CD4-positive, CD25-positive, alpha-beta regulatory T cell (primary cell): ENCODE measurements at regions not wholly inside any gene's neighbourhood (a gene's known extent, or its start where the extent isn't known, plus 50 kb on each side); places are given as distances from the start of the nearest gene placed in this dataset.
A peak's percentile ranks its signal among the peaks of the same experiment; 100 is the strongest.
"Not testable (repeated sequence)": the region's sequence is repeated elsewhere in the genome, so short reads cannot be mapped to it uniquely, and the experiment has no call there.

ENCODE experiments used
- ATAC-seq, 2 donors: fragments of 150-1000 bp; cut with Tn5 transposase; one replicate each; pipeline ENCODE4 v1.10.0; 2021; ENCODE audit warnings: low read depth in 2 of 2, moderate number of reproducible peaks in 2 of 2, moderate library complexity in 1 of 2
- DNase-seq, 3 donors: peaks; one replicate each; pipeline versions ENCODE4 v3.0.0 to v3.0.0-alpha.2; 2012 to 2022; ENCODE audit warnings: mixed read lengths in 1 of 3
- H3K27ac ChIP-seq: one replicate; pipeline ENCODE4 v1.7.0; 2013; ENCODE audit warnings: mild to moderate bottlenecking, low read length; ENCODE audit not compliant: insufficient read depth, poor library complexity, severe bottlenecking
- H3K27me3 ChIP-seq: one replicate; pipeline ENCODE4 v1.7.0; 2013; ENCODE audit warnings: low read length; ENCODE audit not compliant: control insufficient read depth, insufficient read depth
- H3K36me3 ChIP-seq: one replicate; pipeline ENCODE4 v1.7.0; 2013; ENCODE audit warnings: mild to moderate bottlenecking, low read length, moderate library complexity; ENCODE audit not compliant: control insufficient read depth, insufficient read depth
- H3K4me1 ChIP-seq: 2 replicates; pipeline ENCODE4 v1.7.0; 2013; ENCODE audit warnings: mild to moderate bottlenecking, low read length; ENCODE audit not compliant: insufficient read depth, control insufficient read depth, poor library complexity, severe bottlenecking
- H3K4me3 ChIP-seq: one replicate; pipeline ENCODE4 v1.7.0; 2013; ENCODE audit warnings: low read depth, mild to moderate bottlenecking, low read length, moderate library complexity
- H3K9me3 ChIP-seq, 2 experiments: 1 replicate in 1 of 2; 2 replicates in 1 of 2; pipeline ENCODE4 v1.7.0; 2013; ENCODE audit warnings: low read length in 2 of 2, mild to moderate bottlenecking in 1 of 2, moderate library complexity in 1 of 2; ENCODE audit not compliant: control insufficient read depth in 2 of 2
- H3K27ac Mint-ChIP-seq, 3 donors: one replicate each; pipeline ENCODE4 v1.8.0; 2020 to 2022; ENCODE audit warnings: mild to moderate bottlenecking in 3 of 3, mixed read lengths in 3 of 3, moderate library complexity in 2 of 3
- H3K27me3 Mint-ChIP-seq: one replicate; pipeline ENCODE4 v1.8.0; 2022; ENCODE audit warnings: mild to moderate bottlenecking, mixed read lengths
- H3K36me3 Mint-ChIP-seq: one replicate; pipeline ENCODE4 v1.8.0; 2020; ENCODE audit warnings: mixed read lengths
- H3K4me1 Mint-ChIP-seq, 4 donors: one replicate each; pipeline ENCODE4 v1.8.0; 2020 to 2022; ENCODE audit warnings: mixed read lengths in 4 of 4, mild to moderate bottlenecking in 1 of 4
- H3K4me3 Mint-ChIP-seq, 4 donors: one replicate each; pipeline ENCODE4 v1.8.0; 2020 to 2022; ENCODE audit warnings: mild to moderate bottlenecking in 4 of 4, mixed read lengths in 4 of 4, moderate library complexity in 3 of 4
- H3K9me3 Mint-ChIP-seq, 7 donors: one replicate each; pipeline ENCODE4 v1.8.0; 2020 to 2022; ENCODE audit warnings: mixed read lengths in 7 of 7, mild to moderate bottlenecking in 3 of 7, moderate library complexity in 2 of 7

GRCh38 chr3:195656091-195656490, 64.7 kb upstream of the MUC20 start:
- Mint-ChIP-seq H3K4me3 (peak overlapping the region; percentile 32 to 90 (median 72)), H3K4me1 (peaks cover 0 to 13% (median 8%) of the 10 kb centered on the region in 4 donors)
- not testable (repeated sequence) for H3K36me3 Mint-ChIP-seq, H3K36me3 ChIP-seq, ATAC-seq, H3K9me3 ChIP-seq, H3K27ac Mint-ChIP-seq, H3K27me3 Mint-ChIP-seq, DNase-seq, H3K27me3 ChIP-seq, H3K9me3 Mint-ChIP-seq, H3K4me3 ChIP-seq, H3K4me1 ChIP-seq, H3K27ac ChIP-seq

GRCh38 chr3:195654746-195655145, 66.0 kb upstream of the MUC20 start:
- DNase-seq, H3K27ac ChIP-seq, H3K9me3 ChIP-seq, H3K27me3 Mint-ChIP-seq, ATAC-seq, H3K27ac Mint-ChIP-seq, H3K36me3 ChIP-seq, H3K9me3 Mint-ChIP-seq, H3K36me3 Mint-ChIP-seq, H3K4me3 ChIP-seq, H3K27me3 ChIP-seq, H3K4me1 ChIP-seq, H3K4me3 Mint-ChIP-seq: not testable (repeated sequence)
- H3K4me1 Mint-ChIP-seq: peaks cover 0 to 13% (median 8%) of the 10 kb centered on the region in 4 donors

DNA sequence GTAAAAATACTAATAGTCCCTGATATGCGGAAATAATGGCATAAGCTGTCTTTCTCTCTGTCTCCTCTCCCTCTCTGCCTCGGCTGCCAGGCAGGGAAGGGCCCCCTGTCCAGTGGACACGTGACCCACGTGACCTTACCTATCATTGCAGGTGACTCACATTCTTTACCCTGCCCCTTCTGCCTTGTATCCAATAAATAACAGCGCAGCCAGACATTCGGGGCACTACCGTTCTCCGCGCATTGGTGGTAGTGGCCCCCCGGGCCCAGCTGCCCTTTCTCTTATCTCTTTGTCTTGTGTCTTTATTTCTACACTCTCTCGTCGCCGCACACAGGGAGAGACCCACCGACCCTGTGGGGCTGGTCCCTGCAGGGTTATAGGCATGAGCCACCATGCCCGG, 66.6 kb upstream of the MUC20 start:
- not testable (repeated sequence) for H3K27ac ChIP-seq, H3K36me3 Mint-ChIP-seq, H3K9me3 ChIP-seq, H3K36me3 ChIP-seq, DNase-seq, H3K27me3 ChIP-seq, H3K27ac Mint-ChIP-seq, H3K9me3 Mint-ChIP-seq, ATAC-seq, H3K27me3 Mint-ChIP-seq, H3K4me3 ChIP-seq, H3K4me1 ChIP-seq
- peaks cover 0 to 13% (median 8%) of the 10 kb centered on the region in 4 donors for H3K4me1 Mint-ChIP-seq
- H3K4me3 Mint-ChIP-seq: peak overlapping the region in 1 of 4 donors; percentile 48

DNA sequence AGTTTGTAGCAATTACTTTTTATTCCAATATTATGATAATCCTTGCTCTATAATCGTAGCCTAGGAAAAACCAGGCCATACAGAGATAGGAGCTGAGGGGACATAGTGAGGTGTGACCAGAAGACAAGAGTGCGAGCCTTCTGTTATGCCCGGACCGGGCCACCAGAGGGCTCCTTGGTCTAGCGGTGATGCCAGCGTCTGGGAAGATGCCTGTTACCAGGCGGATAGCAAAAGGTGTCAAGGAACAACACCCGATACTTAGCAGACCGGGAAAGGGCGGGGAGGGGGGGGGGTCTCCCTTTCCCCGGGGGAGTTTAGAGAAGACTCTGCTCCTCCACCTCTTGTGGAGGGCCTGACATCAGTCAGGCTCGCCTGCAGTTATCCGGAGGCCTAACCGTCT, 67.1 kb upstream of the MUC20 start:
- H3K9me3 Mint-ChIP-seq, H3K9me3 ChIP-seq, H3K27me3 ChIP-seq, H3K4me3 ChIP-seq, H3K27ac ChIP-seq, H3K4me1 ChIP-seq, H3K27ac Mint-ChIP-seq, H3K36me3 Mint-ChIP-seq, H3K36me3 ChIP-seq, ATAC-seq, H3K27me3 Mint-ChIP-seq: not testable (repeated sequence)
- H3K4me1 Mint-ChIP-seq: peaks cover 0 to 13% (median 8%) of the 10 kb centered on the region in 4 donors
- peak in 1 of 3 donors; percentile 30 for DNase-seq
- peak overlapping the region; percentile 66 to 94 (median 76) for H3K4me3 Mint-ChIP-seq

DNA sequence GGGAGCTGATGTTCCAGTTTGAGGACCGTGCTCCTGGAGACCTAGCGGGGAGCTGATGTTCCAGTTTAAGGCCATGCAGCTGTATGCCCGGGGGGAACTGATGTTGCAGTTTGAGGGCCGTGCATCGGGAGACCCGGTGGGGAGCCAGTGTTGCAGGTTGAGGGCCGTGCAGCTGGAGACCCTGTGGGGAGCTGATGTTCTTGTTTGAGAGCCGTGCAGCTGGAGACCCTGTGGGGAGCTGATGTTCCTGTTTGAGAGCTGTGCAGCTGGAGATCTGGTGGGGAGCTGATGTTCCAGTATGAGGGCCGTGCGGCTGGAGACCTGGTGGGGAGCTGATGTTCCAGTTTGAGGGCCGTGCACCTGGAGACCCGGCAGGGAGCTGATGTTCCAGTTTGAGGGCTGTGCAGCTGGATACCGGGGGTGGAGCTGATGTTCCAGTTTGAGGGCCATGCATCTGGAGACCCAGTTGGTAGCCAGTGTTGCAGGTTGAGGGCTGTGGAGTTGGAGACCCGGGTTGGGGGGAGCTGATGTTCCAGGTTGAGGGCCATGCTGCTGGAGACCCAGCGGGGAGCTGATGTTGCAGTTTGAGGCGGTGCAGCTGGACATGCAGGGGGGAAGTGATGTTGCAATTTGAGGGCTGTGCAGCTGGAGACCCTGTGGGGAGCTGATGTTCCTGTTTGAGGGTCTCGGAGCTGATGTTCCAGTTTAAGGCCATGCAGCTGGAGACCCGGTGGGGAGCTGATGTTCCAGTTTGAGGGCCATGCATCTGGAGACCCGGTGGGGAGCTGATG, 64.4 kb upstream of the APOD start:
- not testable (repeated sequence) for H3K9me3 ChIP-seq, H3K36me3 ChIP-seq, H3K27me3 ChIP-seq, H3K27ac Mint-ChIP-seq, ATAC-seq, H3K4me3 Mint-ChIP-seq, H3K27ac ChIP-seq, H3K4me1 Mint-ChIP-seq, H3K4me1 ChIP-seq, H3K9me3 Mint-ChIP-seq, DNase-seq, H3K4me3 ChIP-seq, H3K27me3 Mint-ChIP-seq
- peaks cover 17% of the 10 kb centered on the region for H3K36me3 Mint-ChIP-seq

DNA sequence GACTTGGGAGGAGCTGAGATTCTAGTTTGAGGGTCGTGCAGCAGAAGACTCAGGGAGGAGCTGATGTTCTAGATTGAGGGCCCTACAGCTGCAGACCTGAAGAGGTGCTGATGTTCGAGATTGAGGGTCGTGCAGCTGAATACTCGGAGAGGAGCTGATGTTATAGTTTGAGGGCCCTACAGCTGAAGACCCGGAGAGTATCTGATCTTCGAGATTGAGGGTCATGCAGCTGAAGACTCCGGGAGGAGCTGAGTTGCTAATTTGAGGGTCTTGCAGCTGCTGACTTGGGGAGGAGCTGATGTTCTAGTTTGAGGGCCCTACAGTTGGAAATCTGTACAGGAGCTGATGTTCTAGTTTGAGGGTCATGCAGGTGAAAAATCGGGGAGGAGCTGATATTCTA, 62.1 kb upstream of the APOD start:
- peaks cover 21% of the 10 kb centered on the region for H3K36me3 Mint-ChIP-seq
- not testable (repeated sequence) for H3K27ac Mint-ChIP-seq, H3K27me3 Mint-ChIP-seq, H3K9me3 Mint-ChIP-seq, H3K27ac ChIP-seq, H3K4me1 Mint-ChIP-seq, H3K36me3 ChIP-seq, DNase-seq, H3K4me1 ChIP-seq, H3K27me3 ChIP-seq, H3K4me3 ChIP-seq, H3K9me3 ChIP-seq, H3K4me3 Mint-ChIP-seq, ATAC-seq

DNA sequence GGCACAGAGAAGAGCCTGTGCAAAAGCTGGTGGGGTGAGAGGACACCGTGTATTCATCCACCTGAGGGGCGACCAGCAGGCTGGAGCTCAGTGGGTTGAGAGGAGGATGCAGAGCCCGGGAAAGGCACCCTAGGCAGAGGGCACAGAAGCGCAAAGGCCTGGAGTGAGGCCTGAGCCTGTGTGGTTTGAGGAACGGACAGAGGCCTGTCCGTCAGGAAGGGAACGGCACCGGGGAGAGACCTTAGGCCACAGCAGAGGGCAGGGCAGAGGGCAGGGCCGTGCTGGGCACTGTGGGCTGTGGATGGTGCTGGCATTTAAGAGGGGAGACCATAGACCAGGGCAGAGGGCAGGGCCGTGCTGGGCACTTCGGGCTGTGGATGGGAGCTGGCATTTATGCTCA, 59.5 kb upstream of the APOD start:
- not testable (repeated sequence) for H3K9me3 Mint-ChIP-seq, H3K9me3 ChIP-seq, H3K4me3 ChIP-seq, H3K27me3 ChIP-seq, H3K27ac ChIP-seq, H3K27ac Mint-ChIP-seq, ATAC-seq, H3K4me1 Mint-ChIP-seq, DNase-seq, H3K4me1 ChIP-seq, H3K27me3 Mint-ChIP-seq, H3K4me3 Mint-ChIP-seq, H3K36me3 ChIP-seq
- peaks cover 21% of the 10 kb centered on the region for H3K36me3 Mint-ChIP-seq

DNA sequence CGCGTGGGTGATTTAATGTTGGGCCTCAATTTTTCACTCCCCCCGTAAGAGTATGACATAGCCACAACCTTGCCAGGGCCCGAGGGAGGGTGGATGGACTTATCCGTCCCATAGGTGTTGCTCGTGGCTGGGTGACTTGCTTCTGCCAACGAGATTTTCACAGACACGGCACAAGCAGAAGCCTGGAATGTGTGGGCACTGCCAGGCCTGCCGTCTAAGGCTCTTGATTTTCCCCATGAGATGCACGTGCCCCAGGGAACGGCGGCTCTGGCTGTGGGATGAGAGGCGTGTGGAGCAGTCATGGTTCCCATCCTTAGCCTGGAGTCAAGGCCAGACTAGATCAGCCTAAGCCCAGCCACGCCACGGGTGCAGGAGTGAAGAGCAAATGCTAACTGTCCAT, 58.6 kb upstream of the APOD start:
- H3K27ac Mint-ChIP-seq: not testable (repeated sequence)

More for the DNA sequence above, 58.6 kb upstream of the APOD start:
- not testable (repeated sequence) for H3K27ac ChIP-seq, DNase-seq, ATAC-seq, H3K36me3 ChIP-seq, H3K4me3 ChIP-seq, H3K27me3 Mint-ChIP-seq, H3K4me1 ChIP-seq, H3K27me3 ChIP-seq, H3K4me1 Mint-ChIP-seq, H3K4me3 Mint-ChIP-seq, H3K9me3 Mint-ChIP-seq, H3K9me3 ChIP-seq
- peaks cover 15% of the 10 kb centered on the region for H3K36me3 Mint-ChIP-seq
